ENCODE measurements at regions not wholly inside any gene's neighbourhood (a gene's known extent, or its start where the extent isn't known, plus 50 kb on each side); places are given as distances from the start of the nearest gene placed in this dataset.

GRCh38 chr10:108685863-108686531 is 1237.3 kb downstream of the XPNPEP1 start:
- no peak overlapping the region for H2AFZ ChIP-seq
- no peaks in the 10 kb centered on the region for H3K79me2 ChIP-seq
- no peak for DNase-seq (ENCODE audit: low spot score)
- H4K20me1 ChIP-seq (ENCODE audit: insufficient read depth, poor library complexity, severe bottlenecking), result no peaks in the 10 kb centered on the region
- H3K4me3 ChIP-seq, result no peak overlapping the region
- H3K4me2 ChIP-seq, result no peak overlapping the region
- H3K9me3 ChIP-seq (ENCODE audit: low read depth), result no peaks in the 10 kb centered on the region
- H3K27ac ChIP-seq, result no peak overlapping the region
- H3K27me3 ChIP-seq, result no peaks in the 10 kb centered on the region
- no peak for TF ChIP-seq EZH2phosphoT487 (IDR thresholded peaks at IDR 0.05; ENCODE audit: low read depth, severe bottlenecking, unreplicated experiment)
- TF ChIP-seq, protein P1, sequence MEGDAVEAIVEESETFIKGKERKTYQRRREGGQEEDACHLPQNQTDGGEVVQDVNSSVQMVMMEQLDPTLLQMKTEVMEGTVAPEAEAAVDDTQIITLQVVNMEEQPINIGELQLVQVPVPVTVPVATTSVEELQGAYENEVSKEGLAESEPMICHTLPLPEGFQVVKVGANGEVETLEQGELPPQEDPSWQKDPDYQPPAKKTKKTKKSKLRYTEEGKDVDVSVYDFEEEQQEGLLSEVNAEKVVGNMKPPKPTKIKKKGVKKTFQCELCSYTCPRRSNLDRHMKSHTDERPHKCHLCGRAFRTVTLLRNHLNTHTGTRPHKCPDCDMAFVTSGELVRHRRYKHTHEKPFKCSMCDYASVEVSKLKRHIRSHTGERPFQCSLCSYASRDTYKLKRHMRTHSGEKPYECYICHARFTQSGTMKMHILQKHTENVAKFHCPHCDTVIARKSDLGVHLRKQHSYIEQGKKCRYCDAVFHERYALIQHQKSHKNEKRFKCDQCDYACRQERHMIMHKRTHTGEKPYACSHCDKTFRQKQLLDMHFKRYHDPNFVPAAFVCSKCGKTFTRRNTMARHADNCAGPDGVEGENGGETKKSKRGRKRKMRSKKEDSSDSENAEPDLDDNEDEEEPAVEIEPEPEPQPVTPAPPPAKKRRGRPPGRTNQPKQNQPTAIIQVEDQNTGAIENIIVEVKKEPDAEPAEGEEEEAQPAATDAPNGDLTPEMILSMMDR (IDR thresholded peaks at IDR 0.05; ENCODE audit: poor library complexity), result no peak
- no peak for TF ChIP-seq EZH2 (IDR thresholded peaks at IDR 0.05; ENCODE audit: borderline replicate concordance)
- no peaks in the 10 kb centered on the region for H3K9me2 ChIP-seq (replicated peaks; ENCODE audit: insufficient read depth)
- 88% methylated on average over 4 of the region's 4 CpGs for WGBS (ENCODE audit: low lambda C conversion rate, missing lambda C conversion rate)
- H3K4me1 ChIP-seq (ENCODE audit: insufficient read depth), result no peaks in the 10 kb centered on the region
- no peaks in the 10 kb centered on the region for H3K36me3 ChIP-seq (replicated peaks; ENCODE audit: insufficient read depth, low read depth)

GRCh38 chr10:108684431-108684830 is 1238.9 kb downstream of the XPNPEP1 start:
- DNase-seq (ENCODE audit: low spot score), result no peak
- H3K36me3 ChIP-seq (replicated peaks; ENCODE audit: insufficient read depth, low read depth), result no peaks in the 10 kb centered on the region
- no peaks in the 10 kb centered on the region for H3K9me2 ChIP-seq (replicated peaks; ENCODE audit: insufficient read depth)
- H3K27ac ChIP-seq, result no peak overlapping the region
- no peak overlapping the region for H3K4me2 ChIP-seq
- no peak overlapping the region for H3K4me3 ChIP-seq
- no peaks in the 10 kb centered on the region for H4K20me1 ChIP-seq (ENCODE audit: insufficient read depth, poor library complexity, severe bottlenecking)
- 59% methylated on average over 2 of the region's 2 CpGs for WGBS (ENCODE audit: low lambda C conversion rate, missing lambda C conversion rate)
- no peaks in the 10 kb centered on the region for H3K4me1 ChIP-seq (ENCODE audit: insufficient read depth)
- TF ChIP-seq EZH2 (IDR thresholded peaks at IDR 0.05; ENCODE audit: borderline replicate concordance), result no peak
- TF ChIP-seq, protein P1 (IDR thresholded peaks at IDR 0.05; ENCODE audit: poor library complexity), result no peak
- no peak for TF ChIP-seq EZH2phosphoT487 (IDR thresholded peaks at IDR 0.05; ENCODE audit: low read depth, severe bottlenecking, unreplicated experiment)
- H3K9me3 ChIP-seq (ENCODE audit: low read depth), result no peaks in the 10 kb centered on the region
- H3K27me3 ChIP-seq, result no peaks in the 10 kb centered on the region
- no peak overlapping the region for H2AFZ ChIP-seq
- no peaks in the 10 kb centered on the region for H3K79me2 ChIP-seq

GRCh38 chr10:108673741-108674140 is 1249.6 kb downstream of the XPNPEP1 start:
- TF ChIP-seq, protein P1 (IDR thresholded peaks at IDR 0.05; ENCODE audit: poor library complexity), result no peak
- TF ChIP-seq EZH2 (IDR thresholded peaks at IDR 0.05; ENCODE audit: borderline replicate concordance) (no peak), EZH2phosphoT487 (IDR thresholded peaks at IDR 0.05; ENCODE audit: low read depth, severe bottlenecking, unreplicated experiment) (no peak)
- H3K4me1 ChIP-seq (ENCODE audit: insufficient read depth), result no peaks in the 10 kb centered on the region
- H3K27ac ChIP-seq, result no peak overlapping the region
- H4K20me1 ChIP-seq (ENCODE audit: insufficient read depth, poor library complexity, severe bottlenecking), result no peaks in the 10 kb centered on the region
- H3K9me2 ChIP-seq (replicated peaks; ENCODE audit: insufficient read depth), result no peaks in the 10 kb centered on the region
- H3K36me3 ChIP-seq (replicated peaks; ENCODE audit: insufficient read depth, low read depth), result no peaks in the 10 kb centered on the region
- no peak overlapping the region for H3K4me3 ChIP-seq
- no peaks in the 10 kb centered on the region for H3K9me3 ChIP-seq (ENCODE audit: low read depth)
- no peak overlapping the region for H2AFZ ChIP-seq
- no peak overlapping the region for H3K4me2 ChIP-seq
- no peak for DNase-seq (ENCODE audit: low spot score)
- no peaks in the 10 kb centered on the region for H3K27me3 ChIP-seq
- H3K79me2 ChIP-seq, result no peaks in the 10 kb centered on the region
